ENCODE measurements at regions not wholly inside any gene's neighbourhood (a gene's known extent, or its start where the extent isn't known, plus 50 kb on each side); places are given as distances from the start of the nearest gene placed in this dataset.

DNA sequence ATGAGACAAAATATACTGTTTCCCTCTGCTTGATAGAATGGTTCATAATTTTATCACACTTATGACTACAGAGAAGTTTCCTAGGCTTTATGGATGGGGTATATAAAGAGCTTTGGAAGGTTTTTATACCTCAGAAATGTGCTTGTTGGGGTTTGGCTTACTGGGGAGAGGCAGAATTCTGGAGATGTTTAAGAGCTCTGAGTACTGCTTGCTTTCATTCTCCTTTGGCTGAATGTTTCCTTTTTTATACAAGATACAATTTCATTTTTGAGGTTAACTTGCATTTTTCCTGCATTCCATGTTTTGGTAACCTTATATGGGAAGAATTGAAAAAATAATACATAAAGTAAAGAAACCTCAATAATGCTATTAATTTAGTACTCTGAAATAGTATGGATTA, 157.7 kb upstream of the COL11A1 start:
- no peak overlapping the region for H2AFZ ChIP-seq (ENCODE audit: low read depth, low read length)
- no peaks in the 10 kb centered on the region for H3K9me3 ChIP-seq (ENCODE audit: low read length)
- H3K27me3 ChIP-seq (ENCODE audit: insufficient read depth, low read length): no peaks in the 10 kb centered on the region
- H3K4me1 ChIP-seq (ENCODE audit: insufficient read depth, low read length): peaks cover 17% of the 10 kb centered on the region
- H3K36me3 ChIP-seq (ENCODE audit: insufficient read depth, low read length): no peaks in the 10 kb centered on the region
- no peak overlapping the region for H3K4me3 ChIP-seq (ENCODE audit: low read length)

DNA sequence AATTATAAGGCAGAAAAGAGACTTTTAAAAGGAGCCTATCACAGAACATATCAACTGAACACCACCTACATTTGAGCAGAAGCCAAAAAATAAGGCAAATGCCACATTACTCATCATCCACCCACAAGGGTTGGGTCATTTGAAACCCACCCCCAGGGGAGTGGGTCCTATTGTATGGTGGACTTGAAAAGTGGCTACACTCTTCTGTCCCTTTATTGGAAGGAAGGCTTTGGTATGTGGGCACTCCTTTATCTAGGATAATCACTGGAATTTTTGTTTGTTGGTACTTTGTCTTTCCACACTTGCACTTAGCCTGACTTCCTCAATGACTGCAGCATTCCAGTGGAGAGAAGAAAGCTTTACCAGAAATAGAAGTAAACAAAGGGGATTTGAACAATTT, 157.2 kb upstream of the COL11A1 start:
- H3K4me1 ChIP-seq (ENCODE audit: insufficient read depth, low read length): peaks cover 17% of the 10 kb centered on the region
- no peaks in the 10 kb centered on the region for H3K27me3 ChIP-seq (ENCODE audit: insufficient read depth, low read length)
- no peaks in the 10 kb centered on the region for H3K9me3 ChIP-seq (ENCODE audit: low read length)
- no peaks in the 10 kb centered on the region for H3K36me3 ChIP-seq (ENCODE audit: insufficient read depth, low read length)
- no peak overlapping the region for H2AFZ ChIP-seq (ENCODE audit: low read depth, low read length)
- no peak overlapping the region for H3K4me3 ChIP-seq (ENCODE audit: low read length)

DNA sequence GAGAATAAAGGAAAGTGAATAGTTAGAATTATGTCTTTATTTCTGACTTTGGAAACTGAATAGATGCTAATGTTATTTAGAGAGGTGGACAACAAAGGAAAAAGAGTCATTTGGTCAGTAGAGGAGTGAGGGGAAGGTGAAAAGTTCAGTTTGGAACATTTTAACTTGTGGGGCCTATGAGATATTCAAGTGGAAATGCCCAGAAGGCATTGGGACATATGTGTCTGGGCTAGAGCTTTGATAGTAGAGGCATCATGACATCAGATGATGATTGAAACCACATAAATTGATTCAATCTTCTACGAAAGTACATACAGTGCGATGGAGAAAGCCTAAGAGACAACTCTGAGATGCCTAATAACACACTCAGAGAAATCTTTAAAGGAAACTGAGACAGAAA, 151.7 kb upstream of the COL11A1 start:
- no peaks in the 10 kb centered on the region for H3K9me3 ChIP-seq (ENCODE audit: low read length)
- H3K36me3 ChIP-seq (ENCODE audit: insufficient read depth, low read length): no peaks in the 10 kb centered on the region
- peaks cover under 1% of the 10 kb centered on the region for H3K4me1 ChIP-seq (ENCODE audit: insufficient read depth, low read length)
- H2AFZ ChIP-seq (ENCODE audit: low read depth, low read length): no peak overlapping the region
- H3K4me3 ChIP-seq (ENCODE audit: low read length): no peak overlapping the region
- H3K27me3 ChIP-seq (ENCODE audit: insufficient read depth, low read length): no peaks in the 10 kb centered on the region

DNA sequence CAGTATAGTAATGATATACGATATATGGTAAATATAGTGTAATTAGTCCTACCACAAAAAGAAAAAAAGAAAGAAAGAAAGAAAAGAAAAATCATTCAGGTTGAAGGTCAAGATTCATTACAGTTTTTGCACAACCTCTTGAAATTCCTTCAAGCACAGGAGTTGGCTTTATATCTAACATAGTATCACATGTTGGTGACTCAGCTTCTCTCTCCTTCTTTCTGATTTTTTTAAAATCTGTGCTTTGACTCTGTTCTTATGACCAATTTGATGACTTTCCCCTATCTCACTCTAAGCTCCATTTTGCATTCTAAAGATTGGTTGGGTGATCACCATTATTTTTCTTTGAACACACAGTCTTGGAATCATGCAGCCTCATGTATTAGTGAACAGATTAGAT, 148.2 kb upstream of the COL11A1 start:
- Histone ChIP-seq H3K9me3 (ENCODE audit: low read length) (no peaks in the 10 kb centered on the region), H3K4me1 (ENCODE audit: insufficient read depth, low read length) (no peaks in the 10 kb centered on the region), H3K27me3 (ENCODE audit: insufficient read depth, low read length) (no peaks in the 10 kb centered on the region), H3K36me3 (ENCODE audit: insufficient read depth, low read length) (no peaks in the 10 kb centered on the region), H3K4me3 (ENCODE audit: low read length) (no peak overlapping the region), H2AFZ (ENCODE audit: low read depth, low read length) (no peak overlapping the region)

DNA sequence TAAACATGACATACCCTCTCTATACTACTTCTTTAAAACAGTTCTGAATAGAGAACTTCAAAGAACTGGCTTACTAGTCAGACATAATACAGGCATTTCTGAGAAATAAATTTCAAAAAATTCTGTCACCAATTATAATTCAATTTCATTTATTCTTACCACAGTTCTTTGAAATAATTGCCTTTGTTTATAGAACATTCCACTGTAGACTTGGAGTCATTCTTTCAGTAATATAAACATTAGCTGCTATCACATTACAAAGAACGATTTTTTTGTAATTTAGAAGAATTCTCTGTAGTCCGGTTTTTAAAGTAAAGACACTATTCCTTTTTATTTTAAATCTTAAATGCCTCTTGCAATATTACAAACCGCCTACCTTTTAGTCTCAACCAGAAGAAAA, 146.4 kb upstream of the COL11A1 start:
- Histone ChIP-seq H3K9me3 (ENCODE audit: low read length) (no peaks in the 10 kb centered on the region), H2AFZ (ENCODE audit: low read depth, low read length) (no peak overlapping the region), H3K27me3 (ENCODE audit: insufficient read depth, low read length) (no peaks in the 10 kb centered on the region), H3K4me3 (ENCODE audit: low read length) (no peak overlapping the region), H3K36me3 (ENCODE audit: insufficient read depth, low read length) (no peaks in the 10 kb centered on the region), H3K4me1 (ENCODE audit: insufficient read depth, low read length) (peaks cover 5% of the 10 kb centered on the region)

DNA sequence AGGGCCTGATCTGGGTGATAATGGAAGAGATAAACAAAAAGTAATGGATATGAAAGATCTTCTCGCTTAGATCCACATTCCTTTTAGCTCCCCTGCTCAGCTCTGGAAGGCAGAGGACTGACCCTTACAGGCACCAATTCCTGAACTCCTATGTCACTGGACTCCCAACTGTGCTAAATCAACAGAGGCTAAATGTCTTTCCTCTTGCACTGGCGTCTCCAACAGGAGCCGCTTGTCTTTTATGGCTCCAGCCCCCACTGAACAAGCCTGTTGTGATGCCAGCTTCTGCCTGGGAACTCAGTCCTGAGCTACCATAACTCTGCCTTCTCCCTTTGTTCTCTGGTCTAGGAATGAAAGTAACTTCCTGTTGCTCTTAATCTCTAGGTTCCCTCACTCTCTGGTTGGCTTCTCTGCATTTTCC, 142.1 kb upstream of the COL11A1 start:
- H3K27me3 ChIP-seq (ENCODE audit: insufficient read depth, low read length): no peaks in the 10 kb centered on the region
- H3K36me3 ChIP-seq (ENCODE audit: insufficient read depth, low read length): no peaks in the 10 kb centered on the region
- H3K4me1 ChIP-seq (ENCODE audit: insufficient read depth, low read length): peaks cover 5% of the 10 kb centered on the region
- H3K4me3 ChIP-seq (ENCODE audit: low read length): peak overlapping the region; percentile 8
- H2AFZ ChIP-seq (ENCODE audit: low read depth, low read length): peak overlapping the region; percentile 84
- H3K9me3 ChIP-seq (ENCODE audit: low read length): no peaks in the 10 kb centered on the region

DNA sequence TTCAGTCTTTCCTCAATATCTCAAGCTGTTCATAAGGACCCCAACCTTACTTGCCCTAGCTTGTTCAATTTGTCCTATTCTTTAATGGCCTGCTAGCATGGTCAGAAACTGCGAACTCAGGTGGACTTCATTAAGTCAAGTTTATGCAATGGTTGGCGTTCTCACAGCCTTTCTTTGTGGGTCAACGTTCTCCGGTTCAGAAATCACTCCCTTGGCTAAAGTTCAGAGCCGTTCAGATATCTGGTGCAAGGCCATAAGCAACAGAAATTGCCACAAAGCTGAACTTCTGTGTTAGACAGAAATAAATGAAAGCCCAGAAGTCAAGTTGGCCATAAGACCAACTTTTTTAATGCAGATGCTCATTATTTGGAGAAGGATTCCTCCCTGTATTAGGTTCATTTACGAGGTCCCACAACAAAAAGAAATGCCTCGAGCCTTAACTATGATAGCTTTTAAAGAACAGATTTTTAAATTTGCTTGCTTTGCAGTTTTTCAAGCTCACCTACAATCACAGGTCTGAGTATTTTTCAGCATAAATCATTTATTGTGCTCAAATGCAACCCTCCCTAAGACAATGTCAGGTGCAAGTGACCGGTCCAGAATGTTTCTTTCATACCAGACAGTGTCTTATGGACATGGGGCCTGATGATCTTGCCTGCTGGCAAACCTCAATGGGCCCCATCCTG, 140.2 kb upstream of the COL11A1 start:
- Histone ChIP-seq H3K27me3 (ENCODE audit: insufficient read depth, low read length) (no peaks in the 10 kb centered on the region), H3K4me1 (ENCODE audit: insufficient read depth, low read length) (peaks cover 5% of the 10 kb centered on the region), H3K4me3 (ENCODE audit: low read length) (no peak overlapping the region), H3K36me3 (ENCODE audit: insufficient read depth, low read length) (no peaks in the 10 kb centered on the region), H2AFZ (ENCODE audit: low read depth, low read length) (no peak overlapping the region), H3K9me3 (ENCODE audit: low read length) (no peaks in the 10 kb centered on the region)

DNA sequence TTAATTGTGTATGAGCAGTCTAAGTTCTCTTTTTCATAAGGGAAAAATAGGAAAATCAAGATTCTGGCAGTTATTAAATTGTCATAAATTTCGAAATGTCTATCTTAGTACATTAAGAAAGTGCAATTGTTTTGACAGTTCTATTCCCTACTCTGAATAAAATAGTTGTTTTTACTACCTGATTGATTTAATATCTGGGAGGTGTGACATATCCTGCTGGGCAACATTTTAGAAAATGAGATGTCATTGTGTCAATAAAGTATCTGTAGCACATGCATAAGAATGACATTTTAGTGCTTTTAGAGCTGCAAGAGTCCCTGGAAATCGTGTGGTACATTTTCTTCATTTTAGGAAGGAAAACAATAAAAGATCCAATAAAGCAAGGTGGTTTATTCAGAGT, 139.2 kb upstream of the COL11A1 start:
- no peaks in the 10 kb centered on the region for H3K9me3 ChIP-seq (ENCODE audit: low read length)

DNA sequence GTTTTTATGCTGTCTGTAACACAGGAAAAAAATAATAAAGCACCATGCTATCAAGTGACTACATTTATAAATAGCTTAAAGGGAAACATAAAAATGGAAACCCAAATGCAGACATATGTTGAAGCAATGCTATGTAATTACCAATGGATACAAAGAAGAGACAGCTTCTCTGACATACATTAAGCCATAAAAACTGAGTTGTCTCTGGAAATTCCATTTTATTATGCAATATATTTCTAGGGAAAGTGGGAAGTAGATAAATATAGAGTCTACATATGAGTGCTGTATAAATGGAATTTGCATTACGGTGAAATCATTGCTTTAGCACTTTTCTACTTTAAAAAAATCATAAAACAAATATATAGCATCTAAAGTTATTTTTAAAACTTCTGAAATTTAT, 135.2 kb upstream of the COL11A1 start:
- Histone ChIP-seq H3K4me3 (ENCODE audit: low read length) (no peak overlapping the region), H3K36me3 (ENCODE audit: insufficient read depth, low read length) (no peaks in the 10 kb centered on the region), H3K4me1 (ENCODE audit: insufficient read depth, low read length) (no peaks in the 10 kb centered on the region), H3K27me3 (ENCODE audit: insufficient read depth, low read length) (no peaks in the 10 kb centered on the region), H3K9me3 (ENCODE audit: low read length) (no peaks in the 10 kb centered on the region), H2AFZ (ENCODE audit: low read depth, low read length) (no peak overlapping the region)

More for the DNA sequence above, 139.2 kb upstream of the COL11A1 start:
- H3K4me1 ChIP-seq (ENCODE audit: insufficient read depth, low read length): peaks cover 5% of the 10 kb centered on the region
- no peak overlapping the region for H2AFZ ChIP-seq (ENCODE audit: low read depth, low read length)
- H3K4me3 ChIP-seq (ENCODE audit: low read length): no peak overlapping the region
- H3K27me3 ChIP-seq (ENCODE audit: insufficient read depth, low read length): no peaks in the 10 kb centered on the region
- H3K36me3 ChIP-seq (ENCODE audit: insufficient read depth, low read length): no peaks in the 10 kb centered on the region

DNA sequence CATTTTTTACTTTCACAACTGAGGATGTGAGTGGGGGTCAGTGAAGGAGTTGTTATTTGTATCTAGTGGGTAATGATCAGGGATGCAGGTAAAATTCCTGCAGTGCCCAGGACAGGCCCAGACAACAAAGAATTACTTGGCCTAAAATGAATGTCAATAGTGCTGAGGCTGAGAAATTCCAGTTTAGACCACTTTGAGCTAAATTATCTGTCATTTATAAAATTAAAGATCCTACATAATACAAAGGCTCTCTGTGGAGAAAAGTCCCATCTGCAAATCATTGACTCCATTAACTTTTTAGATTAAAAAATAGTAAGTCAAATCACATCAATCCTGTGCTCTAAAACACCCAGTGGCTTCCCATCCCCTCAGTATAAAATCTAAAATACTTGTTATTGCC, 130.7 kb upstream of the COL11A1 start:
- Histone ChIP-seq H3K9me3 (ENCODE audit: low read length) (no peaks in the 10 kb centered on the region), H3K4me1 (ENCODE audit: insufficient read depth, low read length) (no peaks in the 10 kb centered on the region), H3K27me3 (ENCODE audit: insufficient read depth, low read length) (no peaks in the 10 kb centered on the region)

DNA sequence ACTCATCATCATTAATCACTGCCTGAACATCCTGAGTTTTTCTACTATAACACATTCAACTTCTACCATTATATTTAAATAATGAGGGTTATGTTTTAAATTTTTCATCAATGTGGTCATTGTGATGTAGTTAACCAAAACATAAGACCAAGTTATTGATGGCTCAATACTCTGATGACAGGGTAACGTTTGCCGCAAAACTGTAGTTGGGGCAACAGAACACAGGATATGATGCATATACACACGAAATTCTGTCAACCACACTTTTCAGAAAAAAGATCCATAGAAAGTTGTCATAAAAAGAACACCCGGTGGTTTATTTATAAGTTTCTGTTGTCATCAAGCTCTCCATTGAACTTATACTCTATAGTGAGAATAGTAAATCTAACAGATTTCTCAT, 121.7 kb upstream of the COL11A1 start:
- Histone ChIP-seq H3K4me1 (ENCODE audit: insufficient read depth, low read length) (no peaks in the 10 kb centered on the region), H3K27me3 (ENCODE audit: insufficient read depth, low read length) (no peaks in the 10 kb centered on the region), H3K4me3 (ENCODE audit: low read length) (no peak overlapping the region), H3K36me3 (ENCODE audit: insufficient read depth, low read length) (no peaks in the 10 kb centered on the region), H2AFZ (ENCODE audit: low read depth, low read length) (no peak overlapping the region), H3K9me3 (ENCODE audit: low read length) (no peaks in the 10 kb centered on the region)

More for the DNA sequence above, 130.7 kb upstream of the COL11A1 start:
- H3K36me3 ChIP-seq (ENCODE audit: insufficient read depth, low read length): no peaks in the 10 kb centered on the region
- no peak overlapping the region for H3K4me3 ChIP-seq (ENCODE audit: low read length)
- no peak overlapping the region for H2AFZ ChIP-seq (ENCODE audit: low read depth, low read length)

DNA sequence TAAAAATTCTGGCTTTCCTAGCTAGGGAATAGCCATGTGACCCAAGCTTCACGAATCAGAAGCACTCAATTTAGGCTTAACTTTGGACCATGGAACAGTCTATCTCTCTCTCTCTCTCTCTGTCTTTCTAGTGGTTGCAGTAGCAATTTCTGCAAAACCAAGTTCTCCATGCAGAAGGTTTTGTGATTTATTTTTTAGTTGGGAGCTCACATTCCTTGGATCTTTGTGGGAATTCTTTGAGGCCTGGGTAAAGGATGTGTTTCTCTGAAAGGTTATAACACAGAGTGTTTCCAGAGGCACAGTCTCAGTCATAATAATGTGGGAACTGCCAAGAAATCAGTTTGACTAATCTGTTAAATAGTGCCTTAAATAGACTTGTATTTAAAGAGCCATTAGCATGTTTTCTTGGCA, 112.3 kb upstream of the COL11A1 start:
- H3K9me3 ChIP-seq (ENCODE audit: low read length): no peaks in the 10 kb centered on the region
- H3K27me3 ChIP-seq (ENCODE audit: insufficient read depth, low read length): no peaks in the 10 kb centered on the region
- H2AFZ ChIP-seq (ENCODE audit: low read depth, low read length): no peak overlapping the region
- H3K36me3 ChIP-seq (ENCODE audit: insufficient read depth, low read length): no peaks in the 10 kb centered on the region
- H3K4me3 ChIP-seq (ENCODE audit: low read length): no peak overlapping the region
- H3K4me1 ChIP-seq (ENCODE audit: insufficient read depth, low read length): no peaks in the 10 kb centered on the region

DNA sequence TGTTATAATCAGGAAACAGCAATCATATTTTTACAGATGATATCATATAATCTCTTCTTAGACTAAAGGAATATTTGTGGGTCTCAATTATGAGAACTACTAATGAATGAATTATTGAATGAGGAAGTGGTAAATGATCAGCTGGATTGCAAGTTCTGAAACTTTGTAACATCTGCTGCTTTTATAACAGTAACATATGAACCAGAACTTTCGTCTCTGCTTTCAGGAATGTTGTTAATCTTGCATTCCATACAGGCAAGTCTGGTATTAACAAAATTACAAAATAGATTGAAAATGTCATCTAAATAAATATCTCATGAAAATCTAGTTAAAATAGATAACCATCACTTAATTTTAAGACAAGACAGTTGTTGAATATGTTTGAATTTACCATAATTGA, 110.5 kb upstream of the COL11A1 start:
- Histone ChIP-seq H3K9me3 (ENCODE audit: low read length) (no peaks in the 10 kb centered on the region), H3K4me3 (ENCODE audit: low read length) (no peak overlapping the region), H3K27me3 (ENCODE audit: insufficient read depth, low read length) (no peaks in the 10 kb centered on the region), H3K4me1 (ENCODE audit: insufficient read depth, low read length) (no peaks in the 10 kb centered on the region), H2AFZ (ENCODE audit: low read depth, low read length) (no peak overlapping the region), H3K36me3 (ENCODE audit: insufficient read depth, low read length) (no peaks in the 10 kb centered on the region)

DNA sequence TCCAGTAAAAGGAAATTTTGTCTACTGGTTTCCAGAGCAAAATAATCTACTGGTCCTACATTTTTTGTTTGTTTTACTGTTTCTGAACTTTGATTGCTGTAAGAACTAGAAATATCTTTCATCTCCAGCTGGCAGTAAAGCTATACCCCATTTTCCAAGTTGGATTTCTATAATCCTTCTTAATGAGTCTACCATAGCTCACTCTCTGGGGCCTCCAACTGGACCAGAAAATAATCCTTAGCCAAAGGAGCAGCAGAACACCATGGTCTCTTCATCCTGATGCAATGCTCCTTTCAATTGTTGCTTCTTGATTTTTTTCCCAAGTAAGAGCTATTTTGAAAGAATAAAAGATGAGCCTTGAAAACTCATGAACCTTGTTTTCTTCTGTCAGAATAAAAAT, 110.0 kb upstream of the COL11A1 start:
- Histone ChIP-seq H3K9me3 (ENCODE audit: low read length) (no peaks in the 10 kb centered on the region), H3K4me3 (ENCODE audit: low read length) (no peak overlapping the region), H3K27me3 (ENCODE audit: insufficient read depth, low read length) (no peaks in the 10 kb centered on the region), H3K4me1 (ENCODE audit: insufficient read depth, low read length) (no peaks in the 10 kb centered on the region), H3K36me3 (ENCODE audit: insufficient read depth, low read length) (no peaks in the 10 kb centered on the region), H2AFZ (ENCODE audit: low read depth, low read length) (no peak overlapping the region)

Measured in neuron (in vitro differentiated cells).